Fibroblast of lung (primary cell): ENCODE measurements at regions not wholly inside any gene's neighbourhood (a gene's known extent, or its start where the extent isn't known, plus 50 kb on each side); places are given as distances from the start of the nearest gene placed in this dataset.

Experiments used
- DNase-seq, 2 donors: peaks; one replicate each; pipeline versions ENCODE4 v3.0.0 to v3.0.0-alpha.2; 2010; ENCODE audit warnings: low read depth in 2 of 2
- H2AFZ ChIP-seq: 2 replicates; pipeline ENCODE4 v1.5.1; 2012; ENCODE audit warnings: low read length, control low read depth, inconsistent platforms
- H3K27ac ChIP-seq: 2 replicates; pipeline ENCODE4 v1.5.1; 2011; ENCODE audit warnings: low read length, control low read depth; ENCODE audit not compliant: insufficient read depth
- H3K27me3 ChIP-seq: 2 replicates; pipeline ENCODE4 v1.5.1; 2011; ENCODE audit warnings: mild to moderate bottlenecking, low read length; ENCODE audit not compliant: control insufficient read depth, insufficient read depth
- H3K36me3 ChIP-seq: 2 replicates; pipeline ENCODE4 v1.5.1; 2011; ENCODE audit warnings: low read length; ENCODE audit not compliant: control insufficient read depth, insufficient read depth
- H3K4me1 ChIP-seq: 2 replicates; pipeline ENCODE4 v1.5.1; 2011; ENCODE audit warnings: low read length; ENCODE audit not compliant: control insufficient read depth, insufficient read depth; ENCODE audit errors: extremely low read depth
- H3K4me2 ChIP-seq: 2 replicates; pipeline ENCODE4 v1.5.1; 2011; ENCODE audit warnings: low read length, control low read depth; ENCODE audit not compliant: insufficient read depth; ENCODE audit errors: extremely low read depth
- H3K4me3 ChIP-seq, 4 experiments: fragments of 200-600 bp in 1 of 4; sonication (generic) in 1 of 4; replicated peaks in 1 of 4; 2 replicates each; pipeline ENCODE4 v1.5.1; 2011 to 2016; ENCODE audit warnings: low read length in 4 of 4, low read depth in 3 of 4, mild to moderate bottlenecking in 3 of 4, control low read depth in 2 of 4, inconsistent platforms in 1 of 4, mixed read lengths in 1 of 4; ENCODE audit not compliant: insufficient read depth in 1 of 4; ENCODE audit errors: control extremely low read depth in 1 of 4
- H3K79me2 ChIP-seq: 2 replicates; pipeline ENCODE4 v1.5.1; 2012; ENCODE audit warnings: mild to moderate bottlenecking, low read length, inconsistent platforms; ENCODE audit not compliant: control insufficient read depth, insufficient read depth
- H3K9ac ChIP-seq: 2 replicates; pipeline ENCODE4 v1.5.1; 2011; ENCODE audit warnings: mild to moderate bottlenecking, low read length, control low read depth; ENCODE audit not compliant: insufficient read depth
- H3K9me3 ChIP-seq: 2 replicates; pipeline ENCODE4 v1.5.1; 2012; ENCODE audit warnings: low read depth, low read length; ENCODE audit not compliant: control insufficient read depth, insufficient read depth
- H4K20me1 ChIP-seq: 2 replicates; pipeline ENCODE4 v1.5.1; 2011; ENCODE audit warnings: low read length; ENCODE audit not compliant: control insufficient read depth, insufficient read depth; ENCODE audit errors: extremely low read depth
- CTCF ChIP-seq, 2 donors: IDR thresholded peaks in 1 of 2; conservative IDR thresholded peaks in 1 of 2; 1 replicate in 1 of 2; 2 replicates in 1 of 2; pipeline ENCODE4 v1.5.1; 2011 to 2012; ENCODE audit warnings: low read length in 2 of 2, control low read depth in 1 of 2, inconsistent platforms in 1 of 2, low read depth in 1 of 2, mild to moderate bottlenecking in 1 of 2
- EZH2 ChIP-seq: IDR thresholded peaks from 2 replicates; pipeline ENCODE4 v1.5.1; 2012; ENCODE audit warnings: low read length, control low read depth, mild to moderate bottlenecking; ENCODE audit errors: missing control alignments

GRCh38 chr10:6917125-6917524 is 337.0 kb upstream of the PRKCQ start:
- H3K4me1 ChIP-seq = no peaks in the 10 kb centered on the region
- H3K9me3 ChIP-seq = no peaks in the 10 kb centered on the region
- H2AFZ ChIP-seq = no peak overlapping the region
- no peak for TF ChIP-seq CTCF (conservative IDR thresholded peaks at IDR 0.05 in 1 of 2, IDR thresholded peaks at IDR 0.05 in 1 of 2; ENCODE audit: low read depth in 1 of 2, low read length in 2 of 2)
- TF ChIP-seq EZH2 = no peak
- H3K79me2 ChIP-seq = no peaks in the 10 kb centered on the region
- H3K4me2 ChIP-seq = no peak overlapping the region
- H3K27me3 ChIP-seq = no peaks in the 10 kb centered on the region
- H4K20me1 ChIP-seq = no peaks in the 10 kb centered on the region
- peak in 1 of 2 donors; percentile 68 for DNase-seq
- H3K4me3 ChIP-seq = no peak overlapping the region
- H3K27ac ChIP-seq = no peak overlapping the region
- H3K9ac ChIP-seq = no peak overlapping the region
- H3K36me3 ChIP-seq = no peaks in the 10 kb centered on the region

- Histone ChIP-seq H4K20me1 (no peaks in the 10 kb centered on the region), H3K27ac (no peak overlapping the region), H3K9me3 (no peaks in the 10 kb centered on the region), H3K36me3 (no peaks in the 10 kb centered on the region), H2AFZ (no peak overlapping the region), H3K4me1 (no peaks in the 10 kb centered on the region), H3K79me2 (no peaks in the 10 kb centered on the region), H3K4me2 (no peak overlapping the region), H3K4me3 (no peak overlapping the region), H3K27me3 (no peaks in the 10 kb centered on the region), H3K9ac (no peak overlapping the region)
- peak in 1 of 2 donors; percentile 55 for DNase-seq
- TF ChIP-seq CTCF (conservative IDR thresholded peaks at IDR 0.05 in 1 of 2, IDR thresholded peaks at IDR 0.05 in 1 of 2; ENCODE audit: low read depth in 1 of 2, low read length in 2 of 2) = no peak
- TF ChIP-seq EZH2 = no peak
These were observed 336.5 kb upstream of the PRKCQ start for GRCh38 chr10:6916601-6917000.

DNA sequence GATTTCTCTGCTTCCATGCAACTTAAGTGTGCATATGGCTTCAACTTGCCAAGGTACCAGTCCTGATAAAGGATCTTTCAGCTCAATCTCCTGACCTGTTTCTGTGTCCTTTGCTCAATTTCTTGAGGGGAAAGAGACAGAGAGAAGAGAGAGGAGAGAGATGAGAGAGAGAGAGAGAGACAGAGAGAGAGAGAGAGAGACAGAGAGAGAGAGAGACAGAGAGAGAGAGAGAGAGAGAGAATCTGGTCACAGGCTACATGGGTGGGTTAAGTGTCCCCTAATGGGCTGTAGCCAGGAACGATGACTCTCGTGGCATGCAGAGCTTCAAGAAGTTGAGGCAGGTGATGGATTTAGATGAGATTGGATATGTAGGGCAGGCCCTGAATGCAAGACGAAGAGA is 335.2 kb upstream of the PRKCQ start:
- no peaks in the 10 kb centered on the region for H3K4me1 ChIP-seq
- no peaks in the 10 kb centered on the region for H3K9me3 ChIP-seq
- TF ChIP-seq CTCF (conservative IDR thresholded peaks at IDR 0.05 in 1 of 2, IDR thresholded peaks at IDR 0.05 in 1 of 2; ENCODE audit: low read depth in 1 of 2, low read length in 2 of 2) (no peak), EZH2 (no peak)

More for the DNA sequence above, 335.2 kb upstream of the PRKCQ start:
- Histone ChIP-seq H3K4me2 (no peak overlapping the region), H3K27ac (no peak overlapping the region), H3K79me2 (no peaks in the 10 kb centered on the region), H4K20me1 (no peaks in the 10 kb centered on the region), H3K27me3 (no peaks in the 10 kb centered on the region), H3K4me3 (no peak overlapping the region), H2AFZ (no peak overlapping the region), H3K36me3 (no peaks in the 10 kb centered on the region), H3K9ac (no peak overlapping the region)
- no peak for DNase-seq
